Subcutaneous abdominal adipose tissue (tissue), 5 donors: ENCODE measurements at regions not wholly inside any gene's neighbourhood (a gene's known extent, or its start where the extent isn't known, plus 50 kb on each side); places are given as distances from the start of the nearest gene placed in this dataset.
"Not testable (repeated sequence)": the region's sequence is repeated elsewhere in the genome, so short reads cannot be mapped to it uniquely, and the experiment has no call there.

Source experiments
- H3K27ac ChIP-seq: one replicate; pipeline ENCODE4 v1.7.0; 2013; ENCODE audit warnings: low read depth, mild to moderate bottlenecking, inconsistent platforms, low read length, moderate library complexity
- H3K27me3 ChIP-seq, 5 donors: one replicate each; pipeline ENCODE4 v1.7.0; 2013; ENCODE audit warnings: low read length in 5 of 5, inconsistent platforms in 1 of 5; ENCODE audit not compliant: control insufficient read depth in 5 of 5, insufficient read depth in 4 of 5
- H3K36me3 ChIP-seq, 5 donors: one replicate each; pipeline ENCODE4 v1.7.0; 2013; ENCODE audit warnings: low read length in 5 of 5; ENCODE audit not compliant: control insufficient read depth in 5 of 5, insufficient read depth in 5 of 5
- H3K4me1 ChIP-seq, 5 donors: one replicate each; pipeline ENCODE4 v1.7.0; 2013; ENCODE audit warnings: low read length in 5 of 5, mild to moderate bottlenecking in 3 of 5, moderate library complexity in 1 of 5; ENCODE audit not compliant: control insufficient read depth in 5 of 5, insufficient read depth in 5 of 5
- H3K4me3 ChIP-seq, 5 donors: one replicate each; pipeline ENCODE4 v1.7.0; 2013; ENCODE audit warnings: low read length in 5 of 5, low read depth in 1 of 5
- H3K9ac ChIP-seq, 5 donors: one replicate each; pipeline ENCODE4 v1.7.0; 2013; ENCODE audit warnings: low read length in 5 of 5, mild to moderate bottlenecking in 4 of 5, moderate library complexity in 3 of 5
- H3K9me3 ChIP-seq, 5 donors: one replicate each; pipeline ENCODE4 v1.7.0; 2013; ENCODE audit warnings: low read length in 5 of 5; ENCODE audit not compliant: control insufficient read depth in 5 of 5
- donor health status: healthy.
- donor health status: healthy.
- donor health status: healthy.
- donor health status: healthy.
- donor health status: healthy.

DNA sequence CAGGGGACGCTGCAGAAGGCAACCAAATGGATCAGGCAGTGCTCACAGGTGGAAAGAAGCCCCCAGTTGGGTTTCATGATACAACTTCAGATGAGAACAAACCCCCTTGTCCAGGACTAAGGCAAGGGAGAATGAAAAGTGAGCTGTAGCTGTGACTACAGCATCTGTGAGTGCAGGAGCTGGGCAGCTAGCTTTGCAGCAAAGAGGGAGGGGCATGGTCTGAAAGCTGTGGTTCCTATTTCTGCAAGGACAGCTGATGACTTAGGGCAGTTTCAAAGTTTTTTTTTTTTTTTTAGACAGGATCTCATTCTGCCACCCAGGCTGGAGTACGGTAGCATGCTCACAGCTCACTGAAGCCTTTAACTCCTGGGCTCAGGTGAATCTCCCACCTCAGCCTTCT lies 1317.4 kb upstream of the DIAPH2 start:
- H3K27ac ChIP-seq, result no peak overlapping the region
- no peaks in the 10 kb centered on the region for H3K4me1 ChIP-seq
- H3K36me3 ChIP-seq, result no peaks in the 10 kb centered on the region
- H3K9me3 ChIP-seq, result no peaks in the 10 kb centered on the region
- H3K9ac ChIP-seq, result no peak overlapping the region
- peaks cover 0 to 3% (median 0%) of the 10 kb centered on the region in 5 donors for H3K27me3 ChIP-seq
- no peak overlapping the region for H3K4me3 ChIP-seq

DNA sequence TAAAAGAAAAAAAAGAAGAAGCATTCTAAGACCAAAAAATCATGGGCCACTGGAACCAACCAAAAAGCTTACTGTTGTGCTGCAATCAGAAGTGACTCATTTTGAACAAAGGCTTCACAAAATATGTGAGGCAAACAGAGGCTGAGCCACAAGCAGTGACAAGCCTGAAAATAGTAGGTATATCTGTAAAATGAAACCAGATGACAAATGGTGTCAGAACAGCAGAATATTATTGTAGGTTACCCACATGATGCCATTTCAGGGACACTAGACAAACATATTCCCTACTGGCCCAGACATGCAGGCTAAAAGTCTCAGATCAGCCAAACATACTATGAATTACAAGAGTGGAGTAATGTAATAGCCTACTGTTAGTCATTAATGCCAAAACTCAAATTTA lies 1301.8 kb upstream of the DIAPH2 start:
- H3K27ac ChIP-seq, result peak overlapping the region; percentile 42
- H3K9me3 ChIP-seq, result no peaks in the 10 kb centered on the region
- no peak overlapping the region for H3K4me3 ChIP-seq
- H3K9ac ChIP-seq, result no peak overlapping the region
- H3K36me3 ChIP-seq, result no peaks in the 10 kb centered on the region
- H3K4me1 ChIP-seq, result peaks cover 0 to 6% (median 0%) of the 10 kb centered on the region in 5 donors
- H3K27me3 ChIP-seq, result no peaks in the 10 kb centered on the region

DNA sequence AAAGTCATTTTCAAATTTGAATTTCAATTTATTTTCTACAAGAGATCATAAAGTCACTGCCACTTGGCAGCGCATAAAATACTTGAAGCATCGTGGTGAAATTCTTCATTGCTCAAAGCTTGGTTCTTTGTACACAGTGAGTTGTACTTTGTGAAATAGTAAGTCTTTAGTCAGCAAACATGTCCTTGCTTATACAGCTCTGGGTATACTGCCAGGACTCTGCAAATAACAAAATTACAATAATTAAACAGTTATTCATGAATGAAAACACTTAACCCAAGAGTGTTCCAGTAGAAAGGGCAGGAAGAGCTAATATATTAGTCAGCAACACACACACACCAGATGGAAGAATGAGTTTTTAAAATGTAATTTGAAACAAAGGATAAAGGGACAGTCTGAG lies 1300.9 kb upstream of the DIAPH2 start:
- H3K27me3 ChIP-seq, result peaks cover 0 to 4% (median 0%) of the 10 kb centered on the region in 5 donors
- no peak overlapping the region for H3K4me3 ChIP-seq
- H3K27ac ChIP-seq, result peak overlapping the region; percentile 42
- H3K9ac ChIP-seq, result no peak overlapping the region
- H3K36me3 ChIP-seq, result no peaks in the 10 kb centered on the region
- H3K9me3 ChIP-seq, result no peaks in the 10 kb centered on the region
- H3K4me1 ChIP-seq, result peaks cover 0 to 6% (median 0%) of the 10 kb centered on the region in 5 donors

DNA sequence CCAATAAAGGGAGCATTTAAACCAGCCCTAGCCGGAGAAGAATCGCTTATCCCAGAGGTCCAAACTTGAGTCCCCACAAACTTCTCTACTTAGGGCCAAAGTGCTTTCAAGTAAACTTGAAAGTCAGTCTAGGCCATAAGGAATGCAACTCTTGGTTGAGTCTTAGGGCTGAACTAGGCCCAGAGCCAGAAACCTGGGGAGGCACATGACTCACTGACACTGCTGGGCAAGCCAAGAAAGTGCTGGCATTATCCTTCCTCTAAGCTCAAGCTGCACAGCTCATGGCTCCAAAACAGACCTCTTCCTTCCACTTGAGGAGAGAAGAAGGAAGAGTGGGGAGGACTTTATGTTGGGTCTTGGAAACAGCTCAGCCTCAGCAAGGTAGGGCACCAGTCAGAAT lies 1257.3 kb upstream of the DIAPH2 start:
- Histone ChIP-seq H3K4me3 (no peak overlapping the region), H3K36me3 (no peaks in the 10 kb centered on the region), H3K27me3 (peaks cover 0 to 2% (median 0%) of the 10 kb centered on the region in 5 donors), H3K9ac (no peak overlapping the region), H3K9me3 (peaks cover 0 to 7% (median 0%) of the 10 kb centered on the region in 5 donors), H3K4me1 (no peaks in the 10 kb centered on the region), H3K27ac (no peak overlapping the region)

DNA sequence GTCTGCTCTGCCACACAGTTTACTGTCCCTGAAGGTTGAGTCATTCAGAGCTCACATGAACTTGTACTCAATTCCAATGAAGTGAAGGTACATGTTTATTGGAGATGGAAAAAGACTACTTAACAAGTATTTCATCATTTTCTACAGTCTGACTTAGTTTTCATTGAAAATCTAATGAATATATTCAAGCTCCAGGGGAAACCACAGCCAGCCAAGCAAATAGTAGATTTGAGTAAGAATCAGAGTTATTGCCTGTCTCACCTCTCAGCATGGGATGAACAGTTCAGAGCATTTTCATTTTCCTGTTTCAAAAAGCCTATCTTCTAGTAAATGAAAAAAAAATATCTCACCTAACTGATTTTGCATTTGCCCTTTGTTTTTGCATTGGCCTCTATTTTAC lies 1249.4 kb upstream of the DIAPH2 start:
- Histone ChIP-seq H3K9ac (no peak overlapping the region), H3K4me3 (no peak overlapping the region), H3K36me3 (no peaks in the 10 kb centered on the region), H3K4me1 (no peaks in the 10 kb centered on the region), H3K27me3 (peaks cover 0 to 5% (median 0%) of the 10 kb centered on the region in 5 donors), H3K9me3 (peaks cover 0 to 7% (median 0%) of the 10 kb centered on the region in 5 donors), H3K27ac (no peak overlapping the region)

DNA sequence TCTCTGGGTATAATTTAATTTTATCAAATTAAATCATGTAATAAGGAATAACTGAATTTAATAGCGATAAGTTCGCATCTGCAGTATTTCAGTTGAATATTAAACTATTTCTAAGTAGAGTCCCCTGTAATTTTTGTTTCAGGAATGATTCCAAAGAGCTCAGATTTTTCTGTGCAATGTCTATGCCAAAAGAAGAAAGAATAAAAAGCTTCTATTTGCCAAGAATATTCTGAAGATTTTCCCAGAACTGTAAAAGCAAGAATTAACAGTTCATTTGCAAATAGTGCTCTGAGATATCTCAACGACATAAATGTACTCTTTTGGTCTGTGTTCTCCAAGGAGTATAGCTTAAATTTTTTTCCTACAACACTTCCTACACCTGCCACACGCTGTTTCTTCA lies 1242.8 kb upstream of the DIAPH2 start:
- Histone ChIP-seq H3K36me3 (no peaks in the 10 kb centered on the region), H3K4me3 (no peak overlapping the region), H3K9me3 (peaks cover 0 to 3% (median under 1%) of the 10 kb centered on the region in 5 donors), H3K4me1 (no peaks in the 10 kb centered on the region), H3K9ac (no peak overlapping the region), H3K27me3 (peaks cover 0 to 2% (median 0%) of the 10 kb centered on the region in 5 donors), H3K27ac (no peak overlapping the region)

DNA sequence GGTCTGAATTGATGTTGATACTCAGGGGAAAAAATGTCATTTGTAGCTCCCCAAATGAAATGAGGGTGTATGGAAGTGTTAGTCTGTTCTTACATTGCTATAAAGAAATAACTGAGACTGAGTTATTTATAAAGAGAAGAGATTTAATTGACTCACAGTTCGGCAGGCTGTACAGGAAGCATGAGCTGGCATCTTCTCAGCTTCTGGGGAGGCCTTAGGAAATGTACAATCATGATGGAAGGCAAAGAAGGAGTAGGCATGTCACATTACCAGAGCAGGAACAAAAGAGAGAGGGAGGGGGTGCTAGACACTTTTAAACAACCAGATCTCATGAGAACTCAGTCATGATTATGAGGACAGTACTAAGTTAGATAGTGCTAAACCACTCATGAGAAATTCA lies 1199.9 kb upstream of the DIAPH2 start:
- Histone ChIP-seq H3K9ac (no peak overlapping the region), H3K36me3 (no peaks in the 10 kb centered on the region), H3K27me3 (no peaks in the 10 kb centered on the region), H3K4me1 (no peaks in the 10 kb centered on the region), H3K4me3 (no peak overlapping the region), H3K9me3 (no peaks in the 10 kb centered on the region), H3K27ac (no peak overlapping the region)

DNA sequence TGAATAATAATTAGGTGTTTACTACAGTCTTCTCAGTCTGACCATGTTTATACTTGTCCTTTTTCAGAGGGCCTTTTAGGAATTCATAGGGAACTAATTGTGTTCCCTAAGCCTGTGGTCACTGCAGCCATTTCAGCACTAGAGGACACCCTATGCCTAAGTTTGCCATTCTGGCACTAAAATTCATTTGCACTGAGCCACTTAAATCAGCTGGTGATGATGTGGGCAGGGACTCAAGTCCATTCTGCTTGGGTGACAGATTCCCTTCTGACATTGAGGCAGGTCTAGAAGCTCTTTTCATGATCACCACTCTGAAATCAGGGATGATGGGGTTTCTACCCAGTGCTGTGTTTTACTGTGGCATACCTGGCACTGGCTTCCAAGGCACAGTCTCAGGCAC lies 1178.9 kb upstream of the DIAPH2 start:
- no peak overlapping the region for H3K4me3 ChIP-seq
- no peaks in the 10 kb centered on the region for H3K4me1 ChIP-seq

DNA sequence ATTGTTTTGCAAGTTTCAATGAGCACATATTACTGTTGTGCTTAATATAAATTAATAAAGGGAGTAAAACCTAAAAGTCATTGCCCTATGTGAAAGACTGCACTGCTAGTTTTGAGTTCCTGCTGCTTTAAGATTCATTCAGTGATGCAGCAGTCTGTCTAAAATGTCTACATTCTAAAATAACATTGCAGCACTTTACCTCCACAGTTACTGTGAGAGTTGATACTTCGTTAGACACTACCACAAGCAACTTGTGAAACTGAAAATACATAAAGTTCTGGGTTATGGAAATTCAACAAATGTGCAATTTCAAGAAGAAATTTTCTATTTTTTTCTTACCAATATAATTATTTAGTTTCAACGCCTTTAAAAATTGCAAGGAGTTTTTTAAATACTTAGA lies 1175.2 kb upstream of the DIAPH2 start:
- Histone ChIP-seq H3K9ac (no peak overlapping the region), H3K36me3 (no peaks in the 10 kb centered on the region), H3K27ac (no peak overlapping the region), H3K4me3 (no peak overlapping the region), H3K9me3 (peaks cover 0 to 4% (median 0%) of the 10 kb centered on the region in 5 donors), H3K27me3 (no peaks in the 10 kb centered on the region), H3K4me1 (no peaks in the 10 kb centered on the region)

More for the DNA sequence above, 1178.9 kb upstream of the DIAPH2 start:
- H3K27ac ChIP-seq, result no peak overlapping the region
- H3K9me3 ChIP-seq, result peaks cover 0 to 4% (median 0%) of the 10 kb centered on the region in 5 donors
- H3K27me3 ChIP-seq, result no peaks in the 10 kb centered on the region
- no peaks in the 10 kb centered on the region for H3K36me3 ChIP-seq
- no peak overlapping the region for H3K9ac ChIP-seq

DNA sequence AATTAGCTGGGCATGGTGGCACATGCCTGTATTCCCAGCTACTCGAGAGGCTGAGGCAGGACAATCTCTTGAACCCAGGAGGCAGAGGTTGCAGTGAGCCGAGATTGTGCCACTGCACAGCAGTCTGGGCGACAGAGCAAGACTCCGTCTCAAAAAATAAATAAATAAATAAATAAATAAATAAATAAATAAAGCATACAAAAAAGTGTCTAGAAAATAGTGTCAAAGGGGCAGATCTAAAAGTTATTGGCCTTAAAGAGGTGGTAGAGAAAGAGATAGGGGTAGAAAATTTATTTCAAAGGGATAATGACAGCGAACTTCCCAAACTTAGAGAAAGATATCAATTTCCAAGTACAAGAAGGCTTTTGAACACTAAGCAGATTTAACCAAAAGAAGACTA lies 1160.6 kb upstream of the DIAPH2 start:
- H3K9ac ChIP-seq, H3K4me1 ChIP-seq, H3K4me3 ChIP-seq, H3K9me3 ChIP-seq, H3K27me3 ChIP-seq, H3K27ac ChIP-seq, H3K36me3 ChIP-seq: not testable (repeated sequence)

DNA sequence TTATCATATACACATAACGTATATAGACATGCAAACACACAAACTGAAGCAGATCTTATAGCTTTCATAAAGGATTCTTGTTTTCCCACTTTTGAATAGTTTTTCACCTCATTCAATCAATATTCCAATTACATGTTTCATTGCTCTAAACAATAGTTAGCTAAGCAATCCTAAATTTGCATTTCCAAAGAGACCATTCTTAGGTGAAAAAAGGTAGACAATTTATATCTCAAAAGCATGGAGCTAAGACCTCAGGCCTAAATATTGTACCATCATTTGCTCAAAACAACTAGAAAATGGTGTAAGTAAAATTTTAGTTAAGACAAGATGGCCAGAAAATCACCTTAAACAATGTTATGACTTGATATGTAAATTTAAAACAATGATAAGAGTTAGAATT lies 1148.5 kb upstream of the DIAPH2 start:
- Histone ChIP-seq H3K27ac (no peak overlapping the region), H3K27me3 (no peaks in the 10 kb centered on the region), H3K36me3 (no peaks in the 10 kb centered on the region), H3K4me3 (no peak overlapping the region), H3K9ac (no peak overlapping the region), H3K9me3 (no peaks in the 10 kb centered on the region), H3K4me1 (no peaks in the 10 kb centered on the region)
